ENCODE measurements at regions not wholly inside any gene's neighbourhood (a gene's known extent, or its start where the extent isn't known, plus 50 kb on each side); places are given as distances from the start of the nearest gene placed in this dataset.

DNA sequence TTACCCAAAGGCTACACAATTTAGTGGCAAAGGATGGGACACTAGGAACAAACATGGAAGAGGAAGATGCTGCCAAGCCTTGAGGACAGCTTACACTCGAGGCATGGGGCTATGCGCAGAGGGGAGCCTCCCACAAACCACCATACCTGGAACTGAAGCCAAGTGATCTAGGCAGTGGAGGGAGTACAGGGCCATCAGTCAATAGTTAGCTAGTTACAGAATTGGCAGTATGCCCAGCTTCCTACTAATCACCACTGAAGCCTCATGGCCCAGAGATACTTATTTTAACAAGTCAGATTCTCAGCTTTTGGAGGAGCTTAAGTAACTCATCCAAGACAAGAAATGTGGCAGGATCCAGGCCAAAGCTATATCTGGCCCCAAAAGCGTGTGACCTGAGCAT, 226.6 kb upstream of the MOCS1 start:
- Histone ChIP-seq H3K27ac (no peak overlapping the region), H3K9me3 (no peaks in the 10 kb centered on the region), H3K27me3 (no peaks in the 10 kb centered on the region), H3K36me3 (no peaks in the 10 kb centered on the region), H3K4me3 (no peak overlapping the region), H3K4me1 (no peaks in the 10 kb centered on the region)
- intact Hi-C loops (cut with DNase I) = no loop called here
- no peak for DNase-seq
- TF ChIP-seq, protein P1, sequence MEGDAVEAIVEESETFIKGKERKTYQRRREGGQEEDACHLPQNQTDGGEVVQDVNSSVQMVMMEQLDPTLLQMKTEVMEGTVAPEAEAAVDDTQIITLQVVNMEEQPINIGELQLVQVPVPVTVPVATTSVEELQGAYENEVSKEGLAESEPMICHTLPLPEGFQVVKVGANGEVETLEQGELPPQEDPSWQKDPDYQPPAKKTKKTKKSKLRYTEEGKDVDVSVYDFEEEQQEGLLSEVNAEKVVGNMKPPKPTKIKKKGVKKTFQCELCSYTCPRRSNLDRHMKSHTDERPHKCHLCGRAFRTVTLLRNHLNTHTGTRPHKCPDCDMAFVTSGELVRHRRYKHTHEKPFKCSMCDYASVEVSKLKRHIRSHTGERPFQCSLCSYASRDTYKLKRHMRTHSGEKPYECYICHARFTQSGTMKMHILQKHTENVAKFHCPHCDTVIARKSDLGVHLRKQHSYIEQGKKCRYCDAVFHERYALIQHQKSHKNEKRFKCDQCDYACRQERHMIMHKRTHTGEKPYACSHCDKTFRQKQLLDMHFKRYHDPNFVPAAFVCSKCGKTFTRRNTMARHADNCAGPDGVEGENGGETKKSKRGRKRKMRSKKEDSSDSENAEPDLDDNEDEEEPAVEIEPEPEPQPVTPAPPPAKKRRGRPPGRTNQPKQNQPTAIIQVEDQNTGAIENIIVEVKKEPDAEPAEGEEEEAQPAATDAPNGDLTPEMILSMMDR (IDR thresholded peaks at IDR 0.05) = no peak
- ATAC-seq = no peak

DNA sequence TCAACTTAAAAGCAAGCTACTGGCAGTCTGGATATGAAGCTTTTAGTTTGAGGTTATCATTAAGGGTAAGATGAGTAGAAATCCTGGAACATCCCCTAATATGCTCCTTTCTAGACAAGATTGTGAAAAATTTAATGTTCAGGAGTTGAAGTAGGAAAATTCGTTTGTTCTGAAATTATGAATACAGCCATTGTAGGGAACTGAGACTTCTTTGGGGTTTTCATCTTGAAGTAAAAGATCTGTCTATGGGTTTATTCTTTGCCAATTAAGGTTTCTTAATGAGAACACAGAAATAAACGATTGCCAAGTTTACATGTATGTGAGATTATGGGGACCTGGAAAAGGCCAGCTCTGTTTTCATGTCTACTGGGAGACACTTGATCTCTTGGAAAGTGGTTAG, 225.6 kb upstream of the MOCS1 start:
- H3K27me3 ChIP-seq = no peaks in the 10 kb centered on the region
- no peaks in the 10 kb centered on the region for H3K9me3 ChIP-seq
- no peak overlapping the region for H3K4me3 ChIP-seq
- H3K27ac ChIP-seq = no peak overlapping the region
- H3K4me1 ChIP-seq = no peaks in the 10 kb centered on the region
- ATAC-seq (no peak), DNase-seq (no peak)
- intact Hi-C loops (cut with DNase I) = no loop called here
- H3K36me3 ChIP-seq = no peaks in the 10 kb centered on the region
- TF ChIP-seq, protein P1 (IDR thresholded peaks at IDR 0.05) = no peak

DNA sequence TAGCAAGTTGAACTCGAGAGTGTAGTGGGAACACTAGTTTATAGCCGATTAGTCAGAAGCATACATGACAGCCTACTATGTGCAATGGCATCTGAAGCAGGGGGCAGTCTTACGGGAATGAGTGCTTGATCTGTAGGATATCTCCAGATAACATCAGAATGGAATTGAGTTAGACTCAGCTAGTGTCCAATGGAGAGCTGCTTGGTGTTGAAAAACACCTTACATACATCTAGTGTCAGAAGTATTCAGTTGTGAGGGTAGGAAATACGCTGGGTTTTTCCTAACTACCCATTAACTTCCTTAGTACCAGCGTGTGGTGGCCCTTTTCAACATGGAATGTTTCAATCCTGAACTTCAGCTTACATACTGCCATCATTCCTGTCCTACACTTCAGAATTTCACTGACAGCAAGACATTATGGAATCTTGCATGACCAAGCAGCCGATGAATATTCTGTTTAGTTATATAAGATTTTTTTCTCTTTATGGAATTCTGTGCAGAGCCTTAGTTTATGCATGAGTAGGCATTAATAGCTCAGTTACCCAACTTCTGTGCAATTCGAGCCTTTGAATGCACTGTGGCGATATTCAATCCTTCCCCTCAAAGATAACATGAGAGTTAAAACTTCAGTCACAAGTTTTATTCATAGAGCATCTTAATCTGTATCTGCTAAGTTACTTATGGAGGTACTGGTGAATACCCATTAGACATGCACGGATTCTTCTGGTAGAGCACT, 218.6 kb upstream of the MOCS1 start:
- no peaks in the 10 kb centered on the region for H3K36me3 ChIP-seq
- no peak for DNase-seq
- intact Hi-C loops (cut with DNase I) = no loop called here
- TF ChIP-seq, protein P1 (IDR thresholded peaks at IDR 0.05) = no peak
- ATAC-seq = no peak
- no peak overlapping the region for H3K4me3 ChIP-seq
- no peaks in the 10 kb centered on the region for H3K4me1 ChIP-seq
- H3K27ac ChIP-seq = no peak overlapping the region
- H3K9me3 ChIP-seq = no peaks in the 10 kb centered on the region
- no peaks in the 10 kb centered on the region for H3K27me3 ChIP-seq

DNA sequence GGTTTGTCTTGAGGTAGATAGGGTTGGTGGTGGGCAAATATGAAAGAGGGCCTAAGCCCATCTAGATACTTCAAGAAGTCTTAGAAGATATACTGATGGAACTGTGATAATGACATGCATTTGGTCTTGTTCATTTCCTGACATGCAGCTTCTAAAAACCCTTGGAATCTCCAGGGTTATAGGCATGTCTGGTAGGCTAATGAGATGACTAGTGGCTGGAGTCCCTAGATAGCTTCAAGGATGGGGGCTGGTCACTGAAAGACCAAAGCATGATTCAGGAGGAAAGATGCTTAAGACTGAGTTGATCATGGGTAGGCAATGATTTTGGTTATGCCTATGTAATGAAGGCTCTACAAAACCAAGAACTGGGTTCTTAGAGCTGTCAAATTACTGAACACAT, 217.9 kb upstream of the MOCS1 start:
- H3K4me1 ChIP-seq = no peaks in the 10 kb centered on the region
- TF ChIP-seq, protein P1 (IDR thresholded peaks at IDR 0.05) = no peak
- no peaks in the 10 kb centered on the region for H3K9me3 ChIP-seq
- no peak overlapping the region for H3K27ac ChIP-seq
- no peaks in the 10 kb centered on the region for H3K36me3 ChIP-seq
- intact Hi-C loops (cut with DNase I) = no loop called here
- no peaks in the 10 kb centered on the region for H3K27me3 ChIP-seq
- ATAC-seq (no peak), DNase-seq (no peak)
- no peak overlapping the region for H3K4me3 ChIP-seq

DNA sequence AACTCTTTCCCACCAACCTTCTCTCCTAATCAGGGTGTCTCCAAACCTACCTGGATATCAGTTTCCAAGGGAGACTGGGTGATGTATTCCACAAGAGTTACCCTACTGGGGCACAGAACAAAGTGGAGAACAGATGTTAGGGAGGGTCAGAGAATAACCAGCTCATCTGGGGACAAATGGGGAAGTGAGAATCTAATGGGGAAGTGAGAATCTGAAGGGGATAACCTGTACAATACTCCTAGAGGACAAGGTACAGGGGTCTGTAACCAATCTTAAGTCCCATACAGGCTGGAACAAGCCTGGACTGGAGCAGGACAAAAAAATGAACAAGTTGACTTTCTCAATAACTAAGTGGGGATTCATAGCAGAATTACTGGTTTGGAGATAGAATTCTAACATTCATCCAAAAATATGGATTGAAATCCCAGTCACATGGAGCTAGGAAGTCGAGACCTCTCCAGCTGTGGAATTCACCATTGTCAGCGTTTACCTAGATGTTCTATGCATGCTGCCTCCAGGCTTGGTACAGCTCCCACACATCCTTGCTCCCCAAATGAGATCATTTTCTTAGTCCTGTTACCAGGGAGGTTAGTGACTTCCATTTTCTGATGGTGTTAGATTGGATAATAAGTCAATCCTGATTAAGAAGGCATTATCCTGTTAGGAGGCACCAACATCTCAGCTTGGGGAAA, 214.8 kb upstream of the MOCS1 start:
- Histone ChIP-seq H3K9me3 (no peaks in the 10 kb centered on the region), H3K27ac (no peak overlapping the region), H3K4me1 (no peaks in the 10 kb centered on the region), H3K36me3 (no peaks in the 10 kb centered on the region), H3K27me3 (no peaks in the 10 kb centered on the region), H3K4me3 (no peak overlapping the region)
- intact Hi-C loops (cut with DNase I) = no loop called here
- no peak for ATAC-seq
- DNase-seq = no peak
- TF ChIP-seq, protein P1 (IDR thresholded peaks at IDR 0.05) = no peak
